Activated CD8-positive, alpha-beta memory T cell treated with anti-CD3 and anti-CD28 coated beads, Interleukin-2, amount 50 U/mL, for 1 hour (primary cell): ENCODE measurements at regions not wholly inside any gene's neighbourhood (a gene's known extent, or its start where the extent isn't known, plus 50 kb on each side); places are given as distances from the start of the nearest gene placed in this dataset.

Experiments used
- DNase-seq: peaks from one replicate; pipeline ENCODE4 v3.0.0-alpha.2; 2020; ENCODE audit errors: extremely low read depth

- no peak for DNase-seq
These were observed 301.1 kb upstream of the SASH1 start for GRCh38 chr6:148041546-148041945.

- no peak for DNase-seq
These were observed 300.1 kb upstream of the SASH1 start for GRCh38 chr6:148042536-148042935.

- DNase-seq: no peak
These were observed 298.3 kb upstream of the SASH1 start for GRCh38 chr6:148044261-148044751.

DNA sequence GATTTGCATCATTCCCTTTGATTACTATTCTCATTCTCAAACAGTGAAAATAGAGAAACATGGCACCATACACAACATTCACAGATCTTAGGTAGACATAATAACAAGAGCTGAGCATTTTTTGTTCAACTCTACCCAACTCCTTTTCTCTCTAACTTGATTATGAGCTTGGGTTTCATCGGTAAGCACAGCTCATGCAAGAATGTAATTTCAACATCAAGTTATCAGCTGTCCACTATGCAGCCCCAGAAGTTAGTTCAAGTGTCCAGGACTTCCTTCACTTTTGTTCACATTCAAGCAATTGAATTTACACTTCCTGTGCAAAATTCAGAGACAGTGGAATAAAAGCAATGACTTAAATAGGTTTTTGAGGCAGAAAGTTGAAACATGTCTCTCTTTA lies 297.7 kb upstream of the SASH1 start:
- DNase-seq: no peak

DNA sequence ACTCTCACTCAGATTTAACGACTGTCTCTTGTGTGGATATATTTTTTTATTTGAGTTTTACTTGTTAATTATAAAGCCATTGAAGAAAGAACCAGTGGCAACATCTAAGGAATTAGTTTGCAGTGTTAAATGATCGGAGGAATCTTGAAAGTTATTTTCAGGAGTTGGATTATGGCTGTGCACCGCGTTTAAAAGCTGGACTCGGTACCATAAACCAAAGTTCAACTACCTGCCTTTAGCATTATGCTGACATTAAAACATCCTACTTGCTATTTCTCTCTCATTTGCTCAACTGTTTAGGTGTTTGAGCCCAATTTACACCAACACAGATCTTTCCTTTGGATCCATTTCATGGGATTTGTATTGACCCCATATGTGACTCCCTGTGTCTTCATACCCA lies 289.4 kb upstream of the SASH1 start:
- DNase-seq: no peak

- no peak for DNase-seq
These were observed 288.8 kb upstream of the SASH1 start for GRCh38 chr6:148053796-148054195.

DNA sequence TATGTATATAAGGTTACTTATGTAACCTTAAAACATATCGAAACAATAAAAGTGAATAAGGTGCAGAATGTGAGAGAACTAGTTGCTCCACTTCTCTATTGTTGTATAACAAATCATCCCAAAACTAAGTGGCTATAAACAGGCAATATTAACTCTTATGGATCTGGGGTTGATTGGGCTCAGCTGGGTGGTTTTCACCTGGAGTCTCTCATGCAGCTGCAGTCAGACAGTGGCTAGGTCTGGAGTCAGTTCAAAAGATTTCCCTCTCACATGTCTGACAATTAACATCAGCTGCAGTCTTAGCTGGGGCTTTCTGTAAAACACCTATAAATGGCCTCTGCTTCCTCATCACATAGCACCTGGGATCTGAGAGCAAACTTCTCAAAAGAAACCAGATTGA lies 288.4 kb upstream of the SASH1 start:
- no peak for DNase-seq

DNA sequence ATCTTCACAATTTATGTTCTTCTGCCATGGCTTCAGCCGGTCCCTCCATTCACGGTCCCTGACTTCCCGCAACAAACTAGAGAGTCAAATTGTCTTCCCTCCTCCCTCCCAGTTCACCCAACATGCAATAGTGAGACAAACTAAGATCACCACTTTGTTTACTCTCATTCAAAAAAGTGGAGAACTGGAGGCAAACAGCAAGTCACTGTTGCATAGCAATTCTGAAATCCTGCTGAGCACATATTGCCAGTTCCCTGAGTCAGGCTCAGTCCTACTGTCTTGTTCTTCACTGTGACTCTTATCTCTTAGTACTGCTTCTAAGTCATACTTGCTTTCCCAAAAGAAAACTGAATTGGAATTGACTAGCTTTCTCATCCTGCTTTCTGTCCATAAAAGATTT lies 287.2 kb upstream of the SASH1 start:
- DNase-seq: no peak

DNA sequence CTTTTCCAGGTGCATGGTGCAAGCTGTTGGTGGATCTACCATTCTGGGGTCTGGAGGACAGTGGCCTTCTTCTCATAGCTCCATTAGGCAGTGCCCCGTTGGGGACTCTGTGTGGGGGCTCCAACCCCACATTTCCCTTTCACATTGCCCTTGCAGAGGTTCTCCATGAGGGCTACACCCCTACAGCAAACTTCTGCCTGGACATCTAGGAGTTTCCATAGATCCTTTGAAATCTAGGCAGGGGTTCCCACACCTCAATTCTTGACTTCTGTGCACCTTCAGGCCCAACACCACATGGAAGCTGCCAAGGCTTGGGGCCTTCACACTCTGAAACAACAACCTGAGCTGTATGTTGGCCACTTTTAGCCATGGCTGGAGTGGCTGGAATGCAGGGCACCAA lies 282.8 kb upstream of the SASH1 start:
- no peak for DNase-seq

DNA sequence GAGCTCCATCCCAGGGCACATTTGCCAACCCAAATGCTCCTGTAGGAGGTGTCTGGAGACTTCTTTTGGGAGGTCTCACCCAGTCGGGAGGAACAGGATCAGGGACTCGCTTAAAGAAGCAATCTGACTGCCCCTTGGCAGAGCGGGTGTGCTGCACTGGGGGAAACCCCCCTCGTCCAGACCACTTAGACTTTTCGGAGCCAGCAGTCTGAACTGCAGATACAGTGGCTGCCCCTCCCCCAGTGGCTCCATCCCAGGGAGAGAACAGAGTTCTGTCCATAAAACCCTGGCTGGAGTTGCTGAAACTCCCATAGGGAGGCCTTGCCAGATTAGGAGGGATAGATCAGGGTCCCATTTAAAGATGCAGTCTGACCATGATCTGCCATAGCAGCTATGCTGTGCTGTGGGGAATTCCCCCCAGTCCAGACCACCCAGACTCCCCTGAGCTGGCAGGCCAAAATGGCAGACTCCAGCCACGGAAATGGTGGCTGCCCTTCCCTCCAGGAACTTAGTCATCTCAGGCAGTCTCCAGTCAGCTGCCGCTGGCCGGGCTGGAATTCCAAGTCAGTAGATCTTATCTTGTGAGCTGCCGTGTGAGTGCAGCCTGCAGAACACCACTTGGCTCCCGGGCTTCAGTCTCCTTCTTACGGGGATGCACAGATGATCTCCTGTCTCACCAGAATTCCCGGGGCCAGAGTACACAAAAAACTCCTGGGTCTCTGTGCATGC lies 278.1 kb upstream of the SASH1 start:
- DNase-seq: no peak

DNA sequence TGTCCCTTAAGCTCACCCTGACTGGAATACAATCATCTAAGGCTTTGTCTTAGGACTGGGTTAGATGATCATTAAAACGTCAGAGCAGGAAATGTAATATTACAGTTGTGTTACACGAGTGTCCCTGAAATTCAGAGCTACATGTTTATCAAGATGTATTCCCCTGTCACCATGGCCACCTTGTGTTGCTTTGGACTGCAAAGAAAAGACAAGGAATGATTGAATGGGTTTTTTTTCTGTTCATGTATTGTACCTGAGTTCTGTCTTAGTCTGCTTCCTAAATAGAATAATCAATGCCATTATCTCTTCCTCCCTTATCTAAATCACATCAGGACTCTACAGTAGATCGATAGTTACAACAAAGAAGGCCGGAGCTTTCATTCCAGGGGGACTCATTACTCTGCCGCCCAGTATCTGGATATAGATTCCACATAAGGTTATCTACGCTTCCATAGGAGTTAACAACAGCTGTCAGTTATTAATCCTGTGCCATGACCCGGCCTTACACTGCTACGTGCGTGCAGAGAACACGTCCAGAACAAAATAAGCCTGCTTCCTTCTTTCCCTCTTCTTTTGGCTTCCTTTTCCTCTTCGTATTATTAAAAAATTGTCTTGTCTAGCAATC lies 274.1 kb upstream of the SASH1 start:
- DNase-seq: no peak

- DNase-seq: no peak
These were observed 273.4 kb upstream of the SASH1 start for GRCh38 chr6:148069256-148069655.

GRCh38 chr6:148074291-148074690 lies 268.3 kb upstream of the SASH1 start:
- DNase-seq: no peak

GRCh38 chr6:148074738-148075137 lies 267.9 kb upstream of the SASH1 start:
- DNase-seq: no peak

DNA sequence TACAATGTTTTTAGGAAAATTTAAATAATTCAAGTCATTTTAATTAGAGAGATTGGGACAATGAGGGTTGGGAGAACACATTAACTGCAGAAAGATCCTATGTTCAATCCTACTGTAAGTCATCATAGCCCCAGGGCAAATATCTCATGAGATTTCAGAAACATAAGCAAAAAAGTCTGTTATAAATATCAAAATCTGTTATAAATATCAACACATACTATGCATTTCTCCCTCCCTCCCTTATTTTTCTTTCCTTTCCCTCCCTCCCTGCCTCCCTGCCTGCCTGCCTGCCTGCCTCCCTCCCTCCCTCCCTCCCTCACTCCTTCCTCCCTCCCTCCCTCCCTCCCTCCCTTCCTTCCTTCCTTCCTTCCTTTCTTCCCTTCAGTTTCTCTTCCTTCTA lies 267.3 kb upstream of the SASH1 start:
- DNase-seq: no peak

- DNase-seq: no peak
These were observed 266.6 kb upstream of the SASH1 start for GRCh38 chr6:148076051-148076450.

- DNase-seq: no peak
These were observed 262.3 kb upstream of the SASH1 start for GRCh38 chr6:148080315-148080714.

DNA sequence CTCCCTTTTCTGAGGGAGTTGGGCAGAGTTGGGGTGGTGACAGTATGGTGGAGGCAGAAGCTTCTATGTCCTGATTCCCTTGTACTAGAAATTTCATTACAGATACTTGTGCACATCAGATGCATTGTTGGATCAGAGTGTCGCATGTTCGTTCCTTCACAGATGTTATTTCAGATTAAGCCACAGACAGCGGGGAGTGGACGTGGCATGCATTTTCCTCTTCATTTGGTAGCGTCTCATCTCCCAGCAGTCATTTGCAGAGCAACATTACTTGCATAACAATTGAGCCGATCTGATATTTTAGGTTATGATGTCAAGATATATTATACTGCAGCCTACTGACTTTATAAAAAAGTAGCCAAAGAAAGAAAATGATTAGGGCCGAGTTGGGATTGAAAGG lies 261.6 kb upstream of the SASH1 start:
- DNase-seq: no peak

DNA sequence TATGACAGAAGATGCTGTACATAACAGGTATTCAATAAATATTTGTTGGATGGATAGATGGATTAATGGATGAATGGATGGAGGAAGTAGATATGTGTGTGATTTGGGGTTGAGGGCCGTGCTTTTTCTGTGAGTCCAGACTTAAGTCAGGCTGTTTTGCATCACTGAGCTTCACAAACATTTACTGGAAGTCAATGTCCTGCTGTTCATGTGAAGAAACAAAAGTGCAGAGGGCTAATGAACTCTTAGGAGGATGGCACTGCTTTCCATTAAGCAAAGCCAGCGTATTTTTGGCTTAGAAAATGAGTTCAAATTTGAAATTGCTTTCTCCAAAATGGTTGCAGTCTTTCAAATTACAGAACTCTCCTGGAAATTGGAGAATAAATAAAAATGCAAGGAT lies 260.6 kb upstream of the SASH1 start:
- DNase-seq: no peak

DNA sequence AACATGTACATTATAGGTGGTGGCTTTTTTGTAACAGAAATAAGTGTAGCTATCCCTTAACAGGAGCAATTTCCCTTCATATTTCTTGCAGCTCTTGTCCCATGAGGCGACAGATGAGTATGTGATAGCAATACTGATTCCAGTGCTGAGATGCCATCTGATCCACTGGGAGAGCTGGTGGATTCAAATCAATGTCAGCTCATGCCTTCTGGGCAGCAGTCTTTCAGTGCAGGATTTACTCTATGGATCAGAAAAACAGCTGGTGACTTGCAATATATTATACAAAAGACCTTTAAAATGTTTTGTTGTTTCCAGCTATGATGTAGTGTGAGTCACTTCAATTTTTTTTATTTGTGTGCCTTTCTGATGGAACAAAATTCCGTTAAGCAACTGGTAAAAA lies 259.9 kb upstream of the SASH1 start:
- no peak for DNase-seq

DNA sequence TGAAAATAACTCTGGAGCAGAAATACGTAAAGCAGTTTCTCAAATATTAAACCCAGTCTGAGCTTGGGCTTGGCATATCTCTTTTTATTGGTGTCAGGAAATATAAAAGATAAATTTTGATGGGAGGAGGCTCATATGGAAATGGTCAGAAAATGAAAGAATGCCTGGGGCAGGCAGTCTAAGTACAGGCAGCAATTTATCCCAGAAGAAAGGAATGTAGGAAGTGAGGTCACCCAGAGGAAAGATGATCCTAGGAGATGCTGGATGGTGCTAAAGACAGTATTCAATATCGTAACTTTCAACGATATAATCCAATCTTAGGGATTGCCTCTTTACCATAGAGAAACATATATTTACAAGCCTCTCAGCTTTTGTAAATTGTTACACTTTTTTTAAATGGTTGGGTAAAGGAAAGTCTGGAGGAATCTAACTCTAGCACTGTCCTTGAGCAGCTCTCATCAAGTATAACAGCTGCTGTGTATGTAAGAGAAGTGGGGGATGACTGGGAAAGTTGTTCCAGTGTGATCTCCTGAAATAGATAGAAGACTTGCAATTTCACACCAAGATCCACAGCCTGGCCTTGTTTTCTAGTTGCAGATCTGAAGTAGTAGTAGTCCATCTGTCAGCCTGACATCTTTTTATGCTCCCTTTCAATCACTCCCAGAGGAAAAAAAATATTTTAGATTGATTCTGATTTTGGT lies 256.9 kb upstream of the SASH1 start:
- DNase-seq: no peak

DNA sequence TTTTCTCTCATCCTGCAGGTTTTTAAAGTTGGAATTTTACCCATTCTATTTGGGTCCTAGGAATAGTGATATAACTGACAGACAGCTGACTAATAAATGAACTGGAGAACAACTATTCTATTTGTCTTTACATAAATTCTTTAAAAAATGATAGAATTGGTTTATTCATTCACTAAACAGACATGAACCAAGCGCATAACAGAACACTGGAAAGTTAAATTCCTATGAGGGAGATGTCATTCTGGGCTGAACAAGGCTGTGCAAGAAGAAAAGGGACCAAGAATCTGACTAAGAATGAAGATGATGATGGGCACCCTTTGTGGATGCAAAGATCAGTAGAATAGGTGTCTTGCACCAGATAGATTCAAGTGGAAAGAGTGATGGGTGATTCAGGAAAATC lies 256.3 kb upstream of the SASH1 start:
- DNase-seq: no peak

- no peak for DNase-seq
These were observed 255.8 kb upstream of the SASH1 start for GRCh38 chr6:148086843-148087242.
